T-helper 1 cell (primary cell): ENCODE measurements at regions not wholly inside any gene's neighbourhood (a gene's known extent, or its start where the extent isn't known, plus 50 kb on each side); places are given as distances from the start of the nearest gene placed in this dataset.
A peak's percentile ranks its signal among the peaks of the same experiment; 100 is the strongest.

Experiments
- DNase-seq, 5 donors: peaks; one replicate each; pipeline ENCODE4 v3.0.0-alpha.2; 2012 to 2020

- DNase-seq: no peak
Measured at GRCh38 chr6:113271437-113271836, 585.7 kb upstream of the MARCKS start.

DNA sequence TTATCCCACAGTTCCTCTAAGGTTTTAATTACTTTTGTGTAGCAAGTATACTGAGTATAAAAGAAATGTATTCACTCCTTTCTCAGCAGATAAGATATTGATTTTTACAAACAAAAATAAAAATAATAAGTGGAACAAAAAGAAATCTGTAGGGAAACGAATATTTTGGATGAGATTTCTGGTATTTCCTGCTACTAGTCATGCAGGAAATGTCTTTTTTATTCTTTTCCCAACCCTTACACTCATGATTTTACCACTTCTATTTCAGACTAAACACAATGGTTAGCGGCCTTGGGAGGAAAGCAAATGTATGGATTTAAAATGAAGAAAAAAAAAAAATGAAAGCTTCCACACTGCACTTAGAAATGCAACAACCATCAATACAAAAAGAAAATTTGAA is 580.5 kb upstream of the MARCKS start:
- DNase-seq: no peak

DNA sequence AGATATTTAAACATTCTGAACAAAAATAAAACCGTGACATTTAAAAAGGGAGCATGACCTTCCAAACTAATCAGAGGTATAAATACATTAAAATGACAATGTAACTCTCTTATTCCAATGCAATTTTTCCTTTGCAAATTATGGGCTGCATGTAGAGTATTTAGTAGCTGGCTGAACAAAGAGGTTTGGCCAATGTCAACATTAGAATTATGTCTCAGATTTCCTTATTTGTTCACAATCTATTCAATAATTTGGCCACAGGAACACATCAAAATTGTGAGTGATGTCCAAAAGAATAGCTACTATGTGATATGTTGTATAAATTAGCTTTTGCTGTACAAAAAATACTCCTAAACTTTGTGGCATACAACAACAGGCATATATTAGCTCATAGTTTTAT is 580.0 kb upstream of the MARCKS start:
- DNase-seq: no peak

- no peak for DNase-seq
Measured at GRCh38 chr6:113281014-113281413, 576.1 kb upstream of the MARCKS start.

DNA sequence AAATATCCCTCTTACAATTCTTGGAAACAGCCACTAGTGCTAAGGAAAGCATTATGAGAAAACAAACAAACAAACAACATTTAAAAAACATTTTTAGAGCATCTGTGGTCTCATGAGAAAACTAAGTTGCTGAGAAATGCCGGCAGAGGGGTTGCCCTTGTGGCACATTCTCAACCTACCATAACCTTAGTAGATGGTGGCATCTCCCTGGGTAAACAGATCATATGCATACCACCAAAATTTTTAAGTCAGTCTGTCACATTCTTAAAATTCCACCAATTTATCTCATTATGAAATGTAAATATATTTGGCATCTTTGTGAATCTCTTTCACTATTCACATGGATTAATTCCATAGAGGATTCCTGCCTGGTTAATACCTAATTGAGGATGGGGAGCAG is 575.7 kb upstream of the MARCKS start:
- DNase-seq: no peak

- DNase-seq: no peak
Measured at GRCh38 chr6:113287396-113287795, 569.7 kb upstream of the MARCKS start.

GRCh38 chr6:113288409-113288808 is 568.7 kb upstream of the MARCKS start:
- DNase-seq: no peak

DNA sequence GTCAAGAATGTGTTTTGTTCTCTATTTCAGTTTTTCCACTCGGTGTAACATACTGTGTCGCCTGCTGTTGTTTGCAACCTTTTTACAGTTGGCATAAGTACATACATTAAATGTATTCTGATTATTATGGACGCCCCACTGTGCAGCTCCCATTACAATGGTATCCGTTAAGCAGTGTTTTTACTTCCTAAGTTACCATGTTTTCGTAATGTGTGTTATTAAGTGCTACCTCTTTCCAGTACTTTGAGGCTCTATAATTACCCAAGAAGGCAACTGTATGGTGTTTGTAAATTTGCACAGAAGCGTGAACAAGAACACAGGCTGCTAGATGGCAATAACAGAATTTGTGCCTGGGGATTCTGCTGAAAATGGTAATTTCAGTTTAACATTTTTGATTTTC is 568.0 kb upstream of the MARCKS start:
- DNase-seq: no peak

GRCh38 chr6:113290684-113291083 is 566.5 kb upstream of the MARCKS start:
- DNase-seq: no peak

- no peak for DNase-seq
Measured at GRCh38 chr6:113291751-113292445, 565.2 kb upstream of the MARCKS start.

DNA sequence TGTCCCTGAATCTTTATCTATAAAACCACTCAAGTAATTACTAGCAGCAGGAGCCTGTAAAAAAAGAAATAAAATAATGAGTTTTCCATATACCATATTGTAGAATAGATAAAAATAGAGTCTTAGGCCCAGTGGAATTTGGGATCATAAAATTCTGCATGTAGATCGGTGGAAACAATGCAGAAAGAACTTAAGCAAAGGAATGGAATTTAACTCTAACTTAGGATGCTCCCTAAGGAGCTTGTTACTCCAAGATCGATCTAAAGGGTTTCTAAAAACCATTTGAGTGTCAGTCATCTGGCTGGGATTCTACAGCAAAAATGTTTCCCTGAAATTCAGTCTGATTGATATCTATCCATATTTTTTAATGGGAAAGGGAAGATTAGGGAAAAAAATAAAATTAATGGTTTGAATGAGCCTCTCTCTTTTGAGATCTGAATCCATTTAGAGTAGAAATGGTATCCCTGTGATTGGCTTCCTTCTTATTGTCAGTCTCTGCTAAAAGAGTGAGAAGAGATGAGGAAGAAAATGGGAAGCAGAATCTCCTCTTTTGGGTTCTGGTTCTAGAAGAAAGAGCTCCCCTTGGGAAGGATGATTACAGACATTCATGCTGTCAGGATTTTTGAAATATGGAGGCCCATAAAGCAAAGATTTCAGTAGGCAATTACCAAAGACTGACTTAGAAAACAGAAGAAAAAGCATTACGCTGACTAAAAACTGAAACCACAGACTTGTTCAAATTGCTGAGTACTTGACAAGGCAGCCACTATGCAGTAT is 564.3 kb upstream of the MARCKS start:
- DNase-seq: no peak

DNA sequence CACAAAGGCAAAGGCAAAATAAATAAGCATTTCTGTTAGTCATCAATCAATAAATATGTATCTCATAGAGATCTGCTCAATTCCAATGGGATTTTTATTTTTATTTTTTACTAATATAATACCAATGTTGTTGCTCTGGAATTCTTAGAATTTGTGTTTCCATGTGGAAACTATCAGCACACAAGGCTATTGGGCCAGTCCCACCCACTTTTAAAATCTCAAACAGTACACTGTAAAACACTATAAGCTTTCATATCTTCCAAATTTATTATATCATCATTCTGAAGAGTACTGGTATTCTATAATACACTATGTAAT is 563.8 kb upstream of the MARCKS start:
- no peak for DNase-seq

DNA sequence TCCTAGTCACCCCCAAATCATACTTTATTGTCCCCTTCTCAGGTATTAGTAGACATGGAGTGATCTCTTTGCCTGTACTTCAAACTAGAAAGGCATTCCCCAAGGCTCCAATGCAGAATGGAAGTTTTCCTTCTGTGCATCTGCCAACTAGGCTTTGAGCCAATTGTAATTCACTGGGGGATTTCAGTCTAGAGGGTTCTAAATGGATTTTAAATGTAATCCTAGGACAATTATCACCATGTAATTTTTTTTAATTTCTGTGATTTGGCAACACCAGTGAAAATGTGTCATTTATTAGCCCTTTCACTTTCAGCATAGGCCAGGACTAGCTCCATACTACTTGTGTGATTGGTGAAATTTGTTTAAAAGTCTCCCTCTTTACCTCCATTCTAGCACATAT is 557.6 kb upstream of the MARCKS start:
- DNase-seq: no peak

GRCh38 chr6:113301651-113302050 is 555.5 kb upstream of the MARCKS start:
- no peak for DNase-seq

DNA sequence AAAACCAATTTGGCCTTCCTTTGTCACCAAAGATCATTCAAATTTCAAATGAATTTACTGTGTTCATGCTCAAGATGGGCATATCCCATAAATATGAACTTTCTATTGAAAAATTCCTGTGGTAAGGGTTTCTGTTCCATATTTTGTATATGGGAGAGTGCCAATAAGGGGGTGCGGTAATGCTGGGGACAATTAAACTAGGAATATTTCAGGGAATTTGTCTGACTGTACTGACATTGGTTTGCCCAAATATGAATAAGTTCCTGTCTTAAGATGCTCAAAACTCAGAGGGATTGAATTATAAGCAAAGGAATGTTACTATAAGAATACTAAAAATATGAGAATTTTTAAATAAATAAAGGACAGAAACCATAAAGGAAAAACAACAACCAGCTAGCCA is 553.0 kb upstream of the MARCKS start:
- DNase-seq: no peak

DNA sequence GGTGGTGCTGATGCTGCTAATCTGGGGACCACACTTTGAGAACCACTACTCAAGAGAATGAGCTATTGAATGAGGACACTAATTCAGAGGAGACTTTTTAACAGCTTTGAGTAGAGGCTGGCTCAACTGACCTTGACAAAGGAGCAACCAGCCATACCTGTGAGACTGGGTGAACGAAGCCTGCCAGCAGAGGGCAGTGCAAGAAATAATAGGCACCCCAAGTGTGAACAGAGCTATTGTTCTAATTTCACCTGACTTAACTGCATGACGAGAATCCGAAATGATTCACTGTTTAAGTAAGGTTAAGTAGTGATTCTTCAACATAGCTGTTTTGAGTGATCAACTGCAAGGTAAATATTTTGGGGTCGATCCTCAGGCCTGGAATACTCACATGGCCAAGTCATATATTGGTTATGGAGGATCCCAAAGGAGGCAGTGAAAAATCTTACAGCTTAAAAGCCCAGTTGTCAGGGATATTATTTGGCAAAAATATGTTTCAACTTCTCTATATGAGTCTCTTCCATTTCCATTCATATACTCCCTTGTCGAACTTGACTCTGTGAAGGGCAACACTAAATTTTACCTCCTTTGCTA is 550.5 kb upstream of the MARCKS start:
- peak in 1 of 5 donors; percentile 27 for DNase-seq

DNA sequence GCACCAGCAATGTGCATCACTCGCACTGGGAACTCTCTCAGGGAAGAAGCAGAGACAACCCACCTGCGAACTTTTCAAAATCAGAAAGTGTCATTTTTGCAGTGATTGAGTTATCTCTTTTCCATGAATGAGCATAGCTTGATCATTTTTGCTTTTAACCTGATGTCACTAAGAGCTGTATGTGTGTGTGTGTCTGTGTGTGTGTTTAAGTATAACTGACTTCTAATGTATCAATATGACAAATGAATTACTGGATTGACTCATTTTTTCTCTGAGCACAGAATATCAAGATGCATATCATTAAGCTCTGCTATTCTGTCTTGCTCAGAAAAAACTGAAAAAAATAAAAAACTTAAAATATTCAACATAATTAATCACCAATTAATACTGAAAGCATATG is 548.9 kb upstream of the MARCKS start:
- DNase-seq: no peak

DNA sequence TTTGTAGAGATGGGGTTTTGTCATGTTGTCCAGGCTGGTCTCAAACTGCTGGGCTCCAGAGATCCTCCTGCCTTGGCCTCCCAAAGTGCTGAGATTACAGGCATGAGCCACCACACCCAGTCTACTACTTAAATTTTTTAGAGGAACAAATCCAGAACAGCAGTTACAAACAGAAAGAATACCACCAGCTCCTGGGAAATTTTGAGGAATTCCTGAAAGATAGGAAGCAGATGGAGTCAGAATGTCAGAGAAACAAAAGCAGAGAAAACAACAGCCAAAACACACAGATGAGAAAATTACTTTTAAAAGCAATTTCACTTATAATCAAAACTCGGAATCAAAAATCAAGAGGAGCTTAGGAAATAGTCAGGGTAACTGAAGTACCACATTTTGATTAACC is 543.3 kb upstream of the MARCKS start:
- DNase-seq: no peak

DNA sequence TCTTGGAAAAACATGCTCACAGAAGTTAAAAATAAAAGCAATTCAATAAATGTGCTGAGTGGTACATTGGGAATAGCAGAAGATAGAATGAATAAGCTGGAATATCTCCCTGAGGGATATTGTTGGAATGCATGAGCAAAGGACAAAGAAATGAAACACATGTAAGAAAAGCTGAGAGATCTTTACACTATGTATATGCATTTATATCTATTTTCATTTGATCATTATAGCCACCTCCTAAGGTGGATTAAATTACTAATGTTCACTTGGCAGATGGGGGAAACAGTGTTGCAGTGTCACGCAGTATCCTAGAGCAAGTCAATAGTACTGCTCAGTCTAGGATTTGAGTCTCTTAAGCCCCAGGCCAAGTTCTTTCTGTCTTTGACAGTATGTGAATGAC is 542.0 kb upstream of the MARCKS start:
- DNase-seq: no peak

- DNase-seq: no peak
Measured at GRCh38 chr6:113315879-113316278, 541.3 kb upstream of the MARCKS start.

GRCh38 chr6:113317442-113317841 is 539.7 kb upstream of the MARCKS start:
- DNase-seq: no peak

- no peak for DNase-seq
Measured at GRCh38 chr6:113317891-113318574, 539.1 kb upstream of the MARCKS start.

DNA sequence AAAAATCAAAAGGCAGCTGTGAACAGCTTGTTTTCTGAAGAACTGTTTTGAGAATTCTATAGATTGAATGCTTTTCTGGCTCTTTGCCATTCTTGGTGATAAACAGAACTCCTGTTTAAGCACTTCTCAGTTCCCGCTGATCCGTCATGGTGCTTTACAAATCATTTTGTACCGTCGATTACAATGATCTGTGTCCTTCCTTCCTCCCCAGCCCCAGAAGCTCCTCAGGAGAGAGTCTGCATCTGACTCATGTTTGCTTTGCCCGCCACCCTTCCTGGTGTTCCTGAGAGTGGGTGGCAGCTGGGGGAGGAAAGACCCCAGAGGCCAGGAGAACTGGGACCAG is 538.6 kb upstream of the MARCKS start:
- DNase-seq: no peak

DNA sequence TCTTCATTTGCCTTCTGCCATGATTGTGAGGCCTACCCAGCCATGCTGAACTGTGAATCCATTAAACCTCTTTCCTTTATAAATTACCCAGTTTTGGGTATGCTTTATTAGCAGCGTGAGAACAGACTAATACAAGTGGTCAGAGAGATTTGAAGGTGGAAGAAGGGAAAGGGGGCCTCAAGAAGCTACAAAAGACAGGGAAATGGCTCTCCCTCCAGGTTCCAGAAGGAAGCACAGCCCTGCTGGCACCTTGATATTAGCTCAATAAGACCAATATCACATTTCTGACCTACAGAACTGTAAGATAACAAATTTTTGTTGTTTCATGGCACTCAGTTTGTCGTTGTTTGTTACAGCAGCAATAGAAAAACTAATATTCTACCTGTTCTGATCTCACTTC is 536.5 kb upstream of the MARCKS start:
- DNase-seq: no peak
